ENCODE measurements at regions not wholly inside any gene's neighbourhood (a gene's known extent, or its start where the extent isn't known, plus 50 kb on each side); places are given as distances from the start of the nearest gene placed in this dataset.

DNA sequence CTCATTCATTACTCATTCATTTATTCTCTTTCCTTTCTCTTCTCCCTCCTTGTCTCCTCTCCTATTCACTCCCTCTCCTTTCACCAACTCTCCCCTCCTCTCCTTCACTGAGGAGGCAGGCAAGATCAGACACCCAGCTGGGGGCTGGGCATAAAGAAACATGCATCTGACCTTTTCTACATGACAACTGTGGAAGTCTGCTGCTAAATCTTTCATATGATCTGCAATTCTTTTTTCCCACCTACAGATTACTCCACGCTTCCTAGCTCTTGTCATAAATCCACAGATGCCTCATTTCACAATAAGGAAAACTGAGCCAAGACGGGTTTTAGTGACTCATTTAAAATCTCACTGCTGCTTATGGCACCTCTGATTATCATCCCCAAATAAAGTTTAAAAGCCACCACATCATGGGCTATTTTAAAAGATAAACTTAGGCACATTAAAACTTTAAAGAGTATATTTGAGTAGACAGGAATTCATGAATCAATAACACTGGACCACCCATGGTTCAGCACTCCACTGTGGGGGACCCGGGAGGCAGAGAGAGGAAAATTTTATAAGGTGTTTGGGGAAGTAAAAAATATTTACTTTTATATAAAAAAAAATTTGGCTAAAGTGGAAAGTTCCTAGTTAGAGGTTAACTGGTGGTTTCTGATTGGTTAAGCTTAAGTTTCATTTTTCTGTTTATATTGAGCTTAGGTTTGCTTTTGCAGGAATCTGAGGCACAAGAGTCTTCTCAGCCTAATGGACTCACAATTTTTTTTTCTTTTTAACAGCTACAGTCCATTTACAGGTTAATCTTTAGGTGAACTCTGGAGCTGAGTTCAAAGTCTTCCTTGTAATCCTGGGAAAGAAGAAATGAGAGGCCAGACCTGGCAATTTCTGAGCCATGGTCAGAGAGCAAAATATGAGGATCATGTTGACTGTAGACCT is 55.8 kb upstream of the DNAH14 start (continued):
- TF ChIP-seq, protein P1, sequence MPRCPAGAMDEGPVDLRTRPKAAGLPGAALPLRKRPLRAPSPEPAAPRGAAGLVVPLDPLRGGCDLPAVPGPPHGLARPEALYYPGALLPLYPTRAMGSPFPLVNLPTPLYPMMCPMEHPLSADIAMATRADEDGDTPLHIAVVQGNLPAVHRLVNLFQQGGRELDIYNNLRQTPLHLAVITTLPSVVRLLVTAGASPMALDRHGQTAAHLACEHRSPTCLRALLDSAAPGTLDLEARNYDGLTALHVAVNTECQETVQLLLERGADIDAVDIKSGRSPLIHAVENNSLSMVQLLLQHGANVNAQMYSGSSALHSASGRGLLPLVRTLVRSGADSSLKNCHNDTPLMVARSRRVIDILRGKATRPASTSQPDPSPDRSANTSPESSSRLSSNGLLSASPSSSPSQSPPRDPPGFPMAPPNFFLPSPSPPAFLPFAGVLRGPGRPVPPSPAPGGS (IDR thresholded peaks at IDR 0.05): peak; percentile 41; the same call in 2 of the 3 replicates
- TF ChIP-seq JUNB (IDR thresholded peaks at IDR 0.05) (peak; percentile 81), POLR2A (IDR thresholded peaks at IDR 0.05; ENCODE audit: low read length) (no peak), HEYL (CRISPR knock-in tag; IDR thresholded peaks at IDR 0.05) (no peak), RFX5 (IDR thresholded peaks at IDR 0.05) (no peak), TP53 (CRISPR knock-in tag; IDR thresholded peaks at IDR 0.05) (no peak), CEBPB (IDR thresholded peaks at IDR 0.05) (peak in 1 of 2 experiments; percentile 65; a peak in 2 of 4 replicates), RAD21 (conservative IDR thresholded peaks at IDR 0.05 in 1 of 2, IDR thresholded peaks at IDR 0.05 in 1 of 2) (0 out of 5 replicates have a peak, but pooled peaks of 1 of the 2 experiments have one; percentile 14), NR3C1 (IDR thresholded peaks at IDR 0.05) (no peak), NFE2L2 (conservative IDR thresholded peaks at IDR 0.05; ENCODE audit: low read length) (no peak), ZSCAN20 (CRISPR knock-in tag; IDR thresholded peaks at IDR 0.05) (no peak), HOXB13 (CRISPR knock-in tag; IDR thresholded peaks at IDR 0.05; ENCODE audit: low read depth) (no peak), EP300 (IDR thresholded peaks at IDR 0.05) (peak; percentile 33 to 49; a peak in 2 of 5 replicates), MYC (IDR thresholded peaks at IDR 0.05; ENCODE audit: borderline replicate concordance, low read length) (no peak), FOXS1 (CRISPR knock-in tag; IDR thresholded peaks at IDR 0.05) (no peak), CBX2 (IDR thresholded peaks at IDR 0.05; ENCODE audit: borderline replicate concordance, low read depth) (no peak), PHF8 (IDR thresholded peaks at IDR 0.05; ENCODE audit: borderline replicate concordance, low read depth) (no peak), BHLHE40 (IDR thresholded peaks at IDR 0.05; ENCODE audit: low read depth, low read length) (no peak), FOSB (CRISPR knock-in tag; IDR thresholded peaks at IDR 0.05) (no peak), TFCP2L1 (CRISPR knock-in tag; IDR thresholded peaks at IDR 0.05) (no peak), POLR2AphosphoS2 (conservative IDR thresholded peaks at IDR 0.05; ENCODE audit: low read length) (no peak), HOXA7 (CRISPR knock-in tag; IDR thresholded peaks at IDR 0.05) (no peak), RARB (CRISPR knock-in tag; IDR thresholded peaks at IDR 0.05) (no peak), CBX8 (IDR thresholded peaks at IDR 0.05) (no peak), EHMT2 (IDR thresholded peaks at IDR 0.05; ENCODE audit: low read depth) (no peak)
- TF ChIP-seq, protein P2, sequence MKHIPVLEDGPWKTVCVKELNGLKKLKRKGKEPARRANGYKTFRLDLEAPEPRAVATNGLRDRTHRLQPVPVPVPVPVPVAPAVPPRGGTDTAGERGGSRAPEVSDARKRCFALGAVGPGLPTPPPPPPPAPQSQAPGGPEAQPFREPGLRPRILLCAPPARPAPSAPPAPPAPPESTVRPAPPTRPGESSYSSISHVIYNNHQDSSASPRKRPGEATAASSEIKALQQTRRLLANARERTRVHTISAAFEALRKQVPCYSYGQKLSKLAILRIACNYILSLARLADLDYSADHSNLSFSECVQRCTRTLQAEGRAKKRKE (CRISPR knock-in tag; IDR thresholded peaks at IDR 0.05; ENCODE audit: low read depth): no peak
- TF ChIP-seq, protein P3, sequence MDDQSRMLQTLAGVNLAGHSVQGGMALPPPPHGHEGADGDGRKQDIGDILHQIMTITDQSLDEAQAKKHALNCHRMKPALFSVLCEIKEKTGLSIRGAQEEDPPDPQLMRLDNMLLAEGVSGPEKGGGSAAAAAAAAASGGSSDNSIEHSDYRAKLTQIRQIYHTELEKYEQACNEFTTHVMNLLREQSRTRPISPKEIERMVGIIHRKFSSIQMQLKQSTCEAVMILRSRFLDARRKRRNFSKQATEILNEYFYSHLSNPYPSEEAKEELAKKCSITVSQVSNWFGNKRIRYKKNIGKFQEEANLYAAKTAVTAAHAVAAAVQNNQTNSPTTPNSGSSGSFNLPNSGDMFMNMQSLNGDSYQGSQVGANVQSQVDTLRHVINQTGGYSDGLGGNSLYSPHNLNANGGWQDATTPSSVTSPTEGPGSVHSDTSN (IDR thresholded peaks at IDR 0.05): no peak
- TF ChIP-seq, protein P4, sequence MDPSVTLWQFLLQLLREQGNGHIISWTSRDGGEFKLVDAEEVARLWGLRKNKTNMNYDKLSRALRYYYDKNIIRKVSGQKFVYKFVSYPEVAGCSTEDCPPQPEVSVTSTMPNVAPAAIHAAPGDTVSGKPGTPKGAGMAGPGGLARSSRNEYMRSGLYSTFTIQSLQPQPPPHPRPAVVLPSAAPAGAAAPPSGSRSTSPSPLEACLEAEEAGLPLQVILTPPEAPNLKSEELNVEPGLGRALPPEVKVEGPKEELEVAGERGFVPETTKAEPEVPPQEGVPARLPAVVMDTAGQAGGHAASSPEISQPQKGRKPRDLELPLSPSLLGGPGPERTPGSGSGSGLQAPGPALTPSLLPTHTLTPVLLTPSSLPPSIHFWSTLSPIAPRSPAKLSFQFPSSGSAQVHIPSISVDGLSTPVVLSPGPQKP (IDR thresholded peaks at IDR 0.05; ENCODE audit: low read depth, low read length): no peak
- TF ChIP-seq, protein P5, sequence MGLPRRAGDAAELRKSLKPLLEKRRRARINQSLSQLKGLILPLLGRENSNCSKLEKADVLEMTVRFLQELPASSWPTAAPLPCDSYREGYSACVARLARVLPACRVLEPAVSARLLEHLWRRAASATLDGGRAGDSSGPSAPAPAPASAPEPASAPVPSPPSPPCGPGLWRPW (IDR thresholded peaks at IDR 0.05): no peak
- TF ChIP-seq, protein P6, sequence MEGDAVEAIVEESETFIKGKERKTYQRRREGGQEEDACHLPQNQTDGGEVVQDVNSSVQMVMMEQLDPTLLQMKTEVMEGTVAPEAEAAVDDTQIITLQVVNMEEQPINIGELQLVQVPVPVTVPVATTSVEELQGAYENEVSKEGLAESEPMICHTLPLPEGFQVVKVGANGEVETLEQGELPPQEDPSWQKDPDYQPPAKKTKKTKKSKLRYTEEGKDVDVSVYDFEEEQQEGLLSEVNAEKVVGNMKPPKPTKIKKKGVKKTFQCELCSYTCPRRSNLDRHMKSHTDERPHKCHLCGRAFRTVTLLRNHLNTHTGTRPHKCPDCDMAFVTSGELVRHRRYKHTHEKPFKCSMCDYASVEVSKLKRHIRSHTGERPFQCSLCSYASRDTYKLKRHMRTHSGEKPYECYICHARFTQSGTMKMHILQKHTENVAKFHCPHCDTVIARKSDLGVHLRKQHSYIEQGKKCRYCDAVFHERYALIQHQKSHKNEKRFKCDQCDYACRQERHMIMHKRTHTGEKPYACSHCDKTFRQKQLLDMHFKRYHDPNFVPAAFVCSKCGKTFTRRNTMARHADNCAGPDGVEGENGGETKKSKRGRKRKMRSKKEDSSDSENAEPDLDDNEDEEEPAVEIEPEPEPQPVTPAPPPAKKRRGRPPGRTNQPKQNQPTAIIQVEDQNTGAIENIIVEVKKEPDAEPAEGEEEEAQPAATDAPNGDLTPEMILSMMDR (IDR thresholded peaks at IDR 0.05): no peak
- TF ChIP-seq, protein P7, sequence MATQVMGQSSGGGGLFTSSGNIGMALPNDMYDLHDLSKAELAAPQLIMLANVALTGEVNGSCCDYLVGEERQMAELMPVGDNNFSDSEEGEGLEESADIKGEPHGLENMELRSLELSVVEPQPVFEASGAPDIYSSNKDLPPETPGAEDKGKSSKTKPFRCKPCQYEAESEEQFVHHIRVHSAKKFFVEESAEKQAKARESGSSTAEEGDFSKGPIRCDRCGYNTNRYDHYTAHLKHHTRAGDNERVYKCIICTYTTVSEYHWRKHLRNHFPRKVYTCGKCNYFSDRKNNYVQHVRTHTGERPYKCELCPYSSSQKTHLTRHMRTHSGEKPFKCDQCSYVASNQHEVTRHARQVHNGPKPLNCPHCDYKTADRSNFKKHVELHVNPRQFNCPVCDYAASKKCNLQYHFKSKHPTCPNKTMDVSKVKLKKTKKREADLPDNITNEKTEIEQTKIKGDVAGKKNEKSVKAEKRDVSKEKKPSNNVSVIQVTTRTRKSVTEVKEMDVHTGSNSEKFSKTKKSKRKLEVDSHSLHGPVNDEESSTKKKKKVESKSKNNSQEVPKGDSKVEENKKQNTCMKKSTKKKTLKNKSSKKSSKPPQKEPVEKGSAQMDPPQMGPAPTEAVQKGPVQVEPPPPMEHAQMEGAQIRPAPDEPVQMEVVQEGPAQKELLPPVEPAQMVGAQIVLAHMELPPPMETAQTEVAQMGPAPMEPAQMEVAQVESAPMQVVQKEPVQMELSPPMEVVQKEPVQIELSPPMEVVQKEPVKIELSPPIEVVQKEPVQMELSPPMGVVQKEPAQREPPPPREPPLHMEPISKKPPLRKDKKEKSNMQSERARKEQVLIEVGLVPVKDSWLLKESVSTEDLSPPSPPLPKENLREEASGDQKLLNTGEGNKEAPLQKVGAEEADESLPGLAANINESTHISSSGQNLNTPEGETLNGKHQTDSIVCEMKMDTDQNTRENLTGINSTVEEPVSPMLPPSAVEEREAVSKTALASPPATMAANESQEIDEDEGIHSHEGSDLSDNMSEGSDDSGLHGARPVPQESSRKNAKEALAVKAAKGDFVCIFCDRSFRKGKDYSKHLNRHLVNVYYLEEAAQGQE (IDR thresholded peaks at IDR 0.05): no peak
- TF ChIP-seq, protein P8, sequence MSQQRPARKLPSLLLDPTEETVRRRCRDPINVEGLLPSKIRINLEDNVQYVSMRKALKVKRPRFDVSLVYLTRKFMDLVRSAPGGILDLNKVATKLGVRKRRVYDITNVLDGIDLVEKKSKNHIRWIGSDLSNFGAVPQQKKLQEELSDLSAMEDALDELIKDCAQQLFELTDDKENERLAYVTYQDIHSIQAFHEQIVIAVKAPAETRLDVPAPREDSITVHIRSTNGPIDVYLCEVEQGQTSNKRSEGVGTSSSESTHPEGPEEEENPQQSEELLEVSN (IDR thresholded peaks at IDR 0.05; ENCODE audit: borderline replicate concordance, low read depth): no peak
